GM13977 (cell line): ENCODE measurements at regions not wholly inside any gene's neighbourhood (a gene's known extent, or its start where the extent isn't known, plus 50 kb on each side); places are given as distances from the start of the nearest gene placed in this dataset.

Experiments used
- DNase-seq: peaks from one replicate; pipeline ENCODE4 v3.0.0; 2012; ENCODE audit warnings: low spot score
- in situ Hi-C: fragments of 300-500 bp; cut with MboI; formaldehyde crosslinking; loops from one replicate; pipeline ENCODE4 v1.12.0; 2022; ENCODE audit warnings: low sequenced_read_pairs, low pct_unique_long_range_greater_than_20kb, mixed read lengths, inconsistent platforms; ENCODE audit not compliant: unreplicated experiment
- TF ChIP-seq, protein P1 (sequence below): IDR thresholded peaks from 2 replicates; pipeline ENCODE4 v1.5.1; 2012; ENCODE audit warnings: mild to moderate bottlenecking, control low read depth; ENCODE audit not compliant: insufficient read depth; ENCODE audit errors: extremely low read depth, missing control alignments

DNA sequence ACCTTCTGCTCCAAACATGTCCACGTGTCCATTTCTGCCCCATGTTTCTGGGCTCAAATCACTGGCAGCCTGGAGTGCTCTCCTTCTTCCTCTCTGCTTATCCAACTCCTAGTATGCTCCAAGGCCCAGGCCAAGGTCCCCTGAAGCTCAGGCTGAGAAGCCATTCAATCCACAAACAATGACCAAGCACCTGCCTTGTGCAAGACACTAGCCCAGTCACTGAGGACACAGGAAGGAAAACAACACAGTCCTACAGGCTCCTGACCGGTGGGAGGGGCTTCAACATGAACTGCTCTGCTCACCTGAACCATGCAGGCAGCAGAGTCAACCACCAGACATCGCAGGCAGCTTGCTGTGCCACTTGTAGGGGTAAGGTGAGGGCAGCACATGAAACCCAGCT is 93.6 kb downstream of the RPL27A start:
- in situ Hi-C loops: no loop called here
- TF ChIP-seq, protein P1, sequence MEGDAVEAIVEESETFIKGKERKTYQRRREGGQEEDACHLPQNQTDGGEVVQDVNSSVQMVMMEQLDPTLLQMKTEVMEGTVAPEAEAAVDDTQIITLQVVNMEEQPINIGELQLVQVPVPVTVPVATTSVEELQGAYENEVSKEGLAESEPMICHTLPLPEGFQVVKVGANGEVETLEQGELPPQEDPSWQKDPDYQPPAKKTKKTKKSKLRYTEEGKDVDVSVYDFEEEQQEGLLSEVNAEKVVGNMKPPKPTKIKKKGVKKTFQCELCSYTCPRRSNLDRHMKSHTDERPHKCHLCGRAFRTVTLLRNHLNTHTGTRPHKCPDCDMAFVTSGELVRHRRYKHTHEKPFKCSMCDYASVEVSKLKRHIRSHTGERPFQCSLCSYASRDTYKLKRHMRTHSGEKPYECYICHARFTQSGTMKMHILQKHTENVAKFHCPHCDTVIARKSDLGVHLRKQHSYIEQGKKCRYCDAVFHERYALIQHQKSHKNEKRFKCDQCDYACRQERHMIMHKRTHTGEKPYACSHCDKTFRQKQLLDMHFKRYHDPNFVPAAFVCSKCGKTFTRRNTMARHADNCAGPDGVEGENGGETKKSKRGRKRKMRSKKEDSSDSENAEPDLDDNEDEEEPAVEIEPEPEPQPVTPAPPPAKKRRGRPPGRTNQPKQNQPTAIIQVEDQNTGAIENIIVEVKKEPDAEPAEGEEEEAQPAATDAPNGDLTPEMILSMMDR: no peak

DNA sequence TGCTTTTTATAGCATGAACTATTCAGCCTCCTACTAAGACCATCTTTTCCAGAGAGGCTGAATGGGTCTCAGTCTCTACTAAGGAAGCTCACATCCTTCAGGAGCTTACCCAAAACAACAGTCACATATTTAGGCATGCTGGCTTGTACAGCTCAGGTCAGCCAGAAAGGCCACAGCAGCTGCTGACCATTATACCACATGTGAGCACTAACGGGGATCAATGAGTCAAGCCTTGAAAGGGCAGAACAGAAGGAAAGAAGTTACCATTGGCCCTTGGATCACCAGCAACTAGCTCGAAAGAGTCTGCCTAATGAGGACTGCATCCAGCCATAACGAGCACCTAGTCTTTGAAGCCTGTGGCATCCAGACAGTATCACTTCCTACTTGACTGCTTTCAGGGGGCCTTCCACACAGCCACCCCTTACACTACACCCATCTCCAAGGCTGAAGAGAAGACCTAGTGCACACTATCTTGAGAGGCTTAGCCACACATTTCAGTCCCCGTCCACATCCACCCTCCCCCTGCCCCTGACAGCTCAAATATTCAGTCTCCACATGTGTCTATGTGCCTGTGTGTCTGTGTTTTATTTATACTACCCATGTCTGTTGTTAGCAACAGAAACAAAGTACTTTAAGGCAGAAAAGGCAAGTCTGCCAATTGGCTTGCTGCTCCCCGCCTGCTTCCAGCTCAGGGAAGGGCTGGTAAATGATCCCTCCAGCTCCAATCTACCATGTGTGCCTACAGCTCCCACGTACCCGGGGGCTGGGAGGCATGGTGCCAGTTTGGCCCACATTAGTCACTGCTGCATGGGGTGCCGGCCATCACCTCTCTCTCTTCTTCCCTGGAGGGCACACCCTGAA is 95.5 kb downstream of the RPL27A start:
- in situ Hi-C loops: no loop called here
- TF ChIP-seq, protein P1: no peak
- DNase-seq: peak; percentile 75

More for the DNA sequence above, 93.6 kb downstream of the RPL27A start:
- DNase-seq: no peak

DNA sequence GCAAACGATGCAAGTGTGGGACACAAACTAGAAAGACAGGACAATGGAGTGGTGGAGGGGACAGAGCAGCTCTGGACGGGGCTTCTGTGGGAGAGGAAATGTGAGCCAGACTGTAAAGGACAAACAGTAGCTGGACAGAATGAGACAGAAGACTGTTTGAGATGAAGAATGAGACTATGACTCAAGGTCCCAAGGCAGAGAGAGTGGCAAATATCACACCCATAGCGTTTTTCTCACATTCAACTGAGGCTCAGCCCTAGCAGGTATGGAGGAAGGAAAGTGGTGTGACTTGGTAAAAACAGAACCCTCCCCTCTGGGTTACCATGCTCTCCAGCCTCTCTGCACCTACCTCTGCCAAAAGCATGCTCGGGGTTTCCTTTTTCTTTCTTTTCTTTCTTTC is 96.5 kb downstream of the RPL27A start:
- DNase-seq: no peak
- in situ Hi-C loops: no loop called here
- TF ChIP-seq, protein P1: no peak

DNA sequence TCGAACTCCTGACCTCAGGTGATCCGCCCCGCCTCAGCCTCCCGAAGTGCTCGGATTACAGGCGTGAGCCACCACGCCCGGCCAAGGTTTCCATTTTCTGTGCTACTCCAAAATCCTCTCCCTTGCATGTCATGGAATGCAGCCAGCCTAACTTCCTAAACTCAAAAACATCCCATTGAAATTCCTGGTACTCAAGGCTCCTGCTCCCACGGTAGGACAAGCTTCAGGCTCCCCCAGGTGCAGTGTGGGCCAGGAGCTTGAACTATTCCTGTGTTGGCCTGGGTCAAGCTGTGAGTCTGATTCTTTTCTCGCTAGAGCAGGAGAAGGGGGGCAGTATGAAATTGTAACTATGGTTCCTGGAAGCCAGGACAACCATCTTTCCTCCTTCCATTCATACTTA is 97.1 kb downstream of the RPL27A start:
- in situ Hi-C loops: no loop called here
- no peak for DNase-seq

DNA sequence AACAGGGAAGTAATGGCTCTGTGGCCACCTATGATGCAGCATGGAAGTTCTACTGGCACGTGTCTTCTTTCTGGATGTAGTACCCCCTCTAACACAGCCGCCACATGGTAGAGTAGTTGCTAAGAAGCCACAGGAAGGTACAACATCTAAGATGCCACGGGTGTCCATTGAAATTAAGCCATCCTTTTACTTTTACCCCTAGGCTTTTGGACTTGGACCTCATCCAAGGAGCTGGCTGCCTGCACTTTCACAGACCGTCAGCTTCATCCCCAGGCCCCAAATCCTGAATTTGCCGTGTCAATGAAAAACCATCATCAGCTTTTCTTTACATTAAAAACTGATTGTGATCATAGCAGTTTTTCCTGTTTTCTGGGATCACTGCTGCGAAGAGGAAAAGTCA is 102.4 kb downstream of the RPL27A start:
- in situ Hi-C loops: no loop called here
- TF ChIP-seq, protein P1: no peak
- DNase-seq: no peak

More for the DNA sequence above, 97.1 kb downstream of the RPL27A start:
- TF ChIP-seq, protein P1: no peak

DNA sequence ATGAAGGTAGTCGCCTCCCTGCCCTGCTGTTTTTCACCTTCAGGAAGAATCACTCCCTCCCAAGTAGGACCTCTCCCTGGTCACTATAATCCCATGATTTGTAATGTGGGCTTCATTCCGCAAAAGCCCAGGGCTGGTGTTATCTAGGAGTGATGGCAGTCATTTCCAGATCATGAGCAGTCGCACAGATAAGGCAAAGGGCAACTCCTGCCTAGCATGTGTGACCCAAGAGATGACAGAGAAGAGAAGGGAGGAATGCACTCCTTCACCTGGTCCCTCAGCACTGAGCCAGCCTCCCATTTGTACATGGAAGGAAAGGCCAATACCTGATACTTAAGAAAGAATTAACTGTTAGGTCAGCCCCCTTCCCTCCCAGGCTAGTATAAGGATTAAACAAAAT is 102.9 kb downstream of the RPL27A start:
- TF ChIP-seq, protein P1: no peak
- in situ Hi-C loops: no loop called here
- no peak for DNase-seq
